ENCODE measurements at regions not wholly inside any gene's neighbourhood (a gene's known extent, or its start where the extent isn't known, plus 50 kb on each side); places are given as distances from the start of the nearest gene placed in this dataset.

DNA sequence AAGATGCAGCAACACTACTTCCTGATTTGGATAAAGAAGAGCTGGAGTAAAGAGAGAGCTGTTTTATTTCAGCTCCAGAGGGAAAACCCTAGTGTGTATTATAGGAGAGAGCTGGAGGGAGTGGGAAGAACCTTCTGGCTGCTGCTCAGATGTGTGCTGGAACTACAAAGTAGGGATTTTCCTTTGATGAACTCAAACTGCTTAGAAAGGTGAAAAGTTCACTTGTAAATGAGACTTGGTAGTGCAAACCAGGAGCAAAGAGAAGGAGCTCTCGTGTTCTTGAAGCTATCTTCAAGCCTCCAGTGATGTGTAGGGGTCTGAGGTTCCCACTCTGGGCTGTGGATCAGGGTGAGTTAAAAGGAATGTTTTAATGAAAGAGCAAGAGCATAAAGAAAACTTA, 110.4 kb downstream of the EDEM1 start:
- TF ChIP-seq, protein P1, sequence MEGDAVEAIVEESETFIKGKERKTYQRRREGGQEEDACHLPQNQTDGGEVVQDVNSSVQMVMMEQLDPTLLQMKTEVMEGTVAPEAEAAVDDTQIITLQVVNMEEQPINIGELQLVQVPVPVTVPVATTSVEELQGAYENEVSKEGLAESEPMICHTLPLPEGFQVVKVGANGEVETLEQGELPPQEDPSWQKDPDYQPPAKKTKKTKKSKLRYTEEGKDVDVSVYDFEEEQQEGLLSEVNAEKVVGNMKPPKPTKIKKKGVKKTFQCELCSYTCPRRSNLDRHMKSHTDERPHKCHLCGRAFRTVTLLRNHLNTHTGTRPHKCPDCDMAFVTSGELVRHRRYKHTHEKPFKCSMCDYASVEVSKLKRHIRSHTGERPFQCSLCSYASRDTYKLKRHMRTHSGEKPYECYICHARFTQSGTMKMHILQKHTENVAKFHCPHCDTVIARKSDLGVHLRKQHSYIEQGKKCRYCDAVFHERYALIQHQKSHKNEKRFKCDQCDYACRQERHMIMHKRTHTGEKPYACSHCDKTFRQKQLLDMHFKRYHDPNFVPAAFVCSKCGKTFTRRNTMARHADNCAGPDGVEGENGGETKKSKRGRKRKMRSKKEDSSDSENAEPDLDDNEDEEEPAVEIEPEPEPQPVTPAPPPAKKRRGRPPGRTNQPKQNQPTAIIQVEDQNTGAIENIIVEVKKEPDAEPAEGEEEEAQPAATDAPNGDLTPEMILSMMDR (IDR thresholded peaks at IDR 0.05; ENCODE audit: borderline replicate concordance, extremely low read depth, low read length, poor library complexity, severe bottlenecking): no peak
- TF ChIP-seq EZH2 (IDR thresholded peaks at IDR 0.05; ENCODE audit: borderline replicate concordance, low read depth, low read length, severe bottlenecking): no peak

Measured in DND-41 (cell line).